C4-2B (cell line): ENCODE measurements at regions not wholly inside any gene's neighbourhood (a gene's known extent, or its start where the extent isn't known, plus 50 kb on each side); places are given as distances from the start of the nearest gene placed in this dataset.

Experiments
- CTCF ChIP-seq: fragments of 450-650 bp; conservative IDR thresholded peaks from 2 replicates; pipeline ENCODE4 v1.5.1; 2017; ENCODE audit warnings: mild to moderate bottlenecking
- ZFX ChIP-seq: fragments of 450-650 bp; IDR thresholded peaks from 2 replicates; pipeline ENCODE4 v1.6.1; 2017

GRCh38 chr2:234324116-234324515, 172.8 kb downstream of the ARL4C start:
- no peak for TF ChIP-seq CTCF
- TF ChIP-seq ZFX = no peak
